Neural crest cell (in vitro differentiated cells): ENCODE measurements at regions not wholly inside any gene's neighbourhood (a gene's known extent, or its start where the extent isn't known, plus 50 kb on each side); places are given as distances from the start of the nearest gene placed in this dataset.
A peak's percentile ranks its signal among the peaks of the same experiment; 100 is the strongest.

Experiments
- DNase-seq: peaks from one replicate; pipeline ENCODE4 v3.0.0; 2021; ENCODE audit warnings: low read depth, mixed read lengths, low spot score
- H3K27ac Mint-ChIP-seq: one replicate; pipeline ENCODE4 v1.8.0; 2021; ENCODE audit warnings: mild to moderate bottlenecking, mixed read lengths; ENCODE audit not compliant: unreplicated experiment
- H3K27me3 Mint-ChIP-seq: 2 replicates; pipeline ENCODE4 v1.8.0; 2021; ENCODE audit warnings: low read depth, mild to moderate bottlenecking, mixed read lengths
- H3K36me3 Mint-ChIP-seq: 2 replicates; pipeline ENCODE4 v1.8.0; 2021; ENCODE audit warnings: low read depth, mild to moderate bottlenecking, mixed read lengths
- H3K4me1 Mint-ChIP-seq: 2 replicates; pipeline ENCODE4 v1.8.0; 2021; ENCODE audit warnings: mixed read lengths
- H3K4me3 Mint-ChIP-seq: one replicate; pipeline ENCODE4 v1.8.0; 2021; ENCODE audit warnings: mild to moderate bottlenecking, mixed read lengths
- H3K9me3 Mint-ChIP-seq: 2 replicates; pipeline ENCODE4 v1.8.0; 2021; ENCODE audit warnings: mixed read lengths
- CTCF ChIP-seq: fragments of 200-600 bp; sonication (generic); conservative IDR thresholded peaks from 2 replicates; pipeline ENCODE4 v1.5.0; 2021; ENCODE audit warnings: antibody characterized with exemption, mild to moderate bottlenecking

- H3K36me3 Mint-ChIP-seq = no peaks in the 10 kb centered on the region
- peaks cover 10% of the 10 kb centered on the region for H3K4me1 Mint-ChIP-seq
- DNase-seq = no peak
- H3K27ac Mint-ChIP-seq = no peak overlapping the region
- no peaks in the 10 kb centered on the region for H3K27me3 Mint-ChIP-seq
- no peak for TF ChIP-seq CTCF
- H3K4me3 Mint-ChIP-seq = no peak overlapping the region
- H3K9me3 Mint-ChIP-seq = no peaks in the 10 kb centered on the region
These were observed 71.3 kb upstream of the TEX51 start for GRCh38 chr2:126827371-126827770.

GRCh38 chr2:126828051-126828450, 70.6 kb upstream of the TEX51 start:
- no peaks in the 10 kb centered on the region for H3K36me3 Mint-ChIP-seq
- H3K9me3 Mint-ChIP-seq = no peaks in the 10 kb centered on the region
- no peaks in the 10 kb centered on the region for H3K27me3 Mint-ChIP-seq
- peak overlapping the region; percentile 88 for H3K27ac Mint-ChIP-seq
- no peak for TF ChIP-seq CTCF
- no peak for DNase-seq
- H3K4me3 Mint-ChIP-seq = no peak overlapping the region
- peaks cover 10% of the 10 kb centered on the region for H3K4me1 Mint-ChIP-seq

- DNase-seq = no peak
- peaks cover 10% of the 10 kb centered on the region for H3K4me1 Mint-ChIP-seq
- no peaks in the 10 kb centered on the region for H3K27me3 Mint-ChIP-seq
- no peak overlapping the region for H3K4me3 Mint-ChIP-seq
- no peaks in the 10 kb centered on the region for H3K9me3 Mint-ChIP-seq
- no peaks in the 10 kb centered on the region for H3K36me3 Mint-ChIP-seq
- H3K27ac Mint-ChIP-seq = no peak overlapping the region
- TF ChIP-seq CTCF = no peak
These were observed 70.2 kb upstream of the TEX51 start for GRCh38 chr2:126828491-126828890.

GRCh38 chr2:126831234-126832005, 67.3 kb upstream of the TEX51 start:
- Mint-ChIP-seq H3K36me3 (no peaks in the 10 kb centered on the region), H3K27ac (no peak overlapping the region), H3K4me1 (peaks cover 10% of the 10 kb centered on the region), H3K27me3 (no peaks in the 10 kb centered on the region), H3K9me3 (no peaks in the 10 kb centered on the region), H3K4me3 (no peak overlapping the region)
- no peak for TF ChIP-seq CTCF
- no peak for DNase-seq

- TF ChIP-seq CTCF = no peak
- H3K4me3 Mint-ChIP-seq = no peak overlapping the region
- no peaks in the 10 kb centered on the region for H3K27me3 Mint-ChIP-seq
- H3K4me1 Mint-ChIP-seq = peaks cover 10% of the 10 kb centered on the region
- H3K36me3 Mint-ChIP-seq = no peaks in the 10 kb centered on the region
- no peak overlapping the region for H3K27ac Mint-ChIP-seq
- no peak for DNase-seq
- H3K9me3 Mint-ChIP-seq = no peaks in the 10 kb centered on the region
These were observed 66.7 kb upstream of the TEX51 start for GRCh38 chr2:126832014-126832413.
